Fibroblast of skin of abdomen (primary cell): ENCODE measurements at regions not wholly inside any gene's neighbourhood (a gene's known extent, or its start where the extent isn't known, plus 50 kb on each side); places are given as distances from the start of the nearest gene placed in this dataset.
"Not testable (repeated sequence)": the region's sequence is repeated elsewhere in the genome, so short reads cannot be mapped to it uniquely, and the experiment has no call there.

Experiments
- DNase-seq: peaks from one replicate; pipeline ENCODE4 v3.0.0-alpha.2; 2013

DNA sequence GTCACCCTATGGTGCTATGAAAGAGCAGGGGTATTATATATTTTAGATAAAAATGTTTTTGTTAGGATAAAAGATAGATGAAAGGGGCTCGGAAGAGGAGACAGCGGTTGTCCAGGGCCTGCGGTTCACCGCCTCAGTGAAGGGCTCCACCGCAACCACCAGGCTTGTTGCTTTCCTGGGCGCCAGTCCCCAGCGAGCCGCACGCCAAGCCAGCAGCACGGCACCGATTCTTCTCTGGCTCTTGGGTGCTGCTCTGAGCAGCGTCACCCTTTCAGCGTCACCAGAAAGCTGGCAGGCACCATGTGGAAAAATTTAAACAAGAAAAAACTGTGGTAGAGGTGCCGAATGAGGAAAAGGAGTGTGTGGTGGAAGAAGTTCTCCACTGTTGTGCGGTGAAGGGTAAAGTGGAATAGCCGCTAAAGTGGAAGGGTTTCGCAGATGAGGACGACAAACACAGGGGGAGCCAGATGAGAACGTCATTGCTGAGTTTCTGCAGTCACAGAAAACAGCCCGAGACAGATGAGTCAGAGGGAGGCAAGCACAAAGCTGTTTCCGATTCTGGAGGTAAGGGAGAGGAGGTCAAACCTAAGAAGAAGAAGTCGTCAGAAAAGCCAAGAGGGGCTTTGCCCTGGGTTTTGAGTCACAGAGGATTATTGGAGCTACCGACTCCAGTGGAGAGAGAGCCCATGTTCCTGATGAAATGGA, 569.2 kb downstream of the ZBBX start:
- DNase-seq, result no peak

- no peak for DNase-seq
These were observed 570.6 kb downstream of the ZBBX start for GRCh38 chr3:166809520-166809919.

DNA sequence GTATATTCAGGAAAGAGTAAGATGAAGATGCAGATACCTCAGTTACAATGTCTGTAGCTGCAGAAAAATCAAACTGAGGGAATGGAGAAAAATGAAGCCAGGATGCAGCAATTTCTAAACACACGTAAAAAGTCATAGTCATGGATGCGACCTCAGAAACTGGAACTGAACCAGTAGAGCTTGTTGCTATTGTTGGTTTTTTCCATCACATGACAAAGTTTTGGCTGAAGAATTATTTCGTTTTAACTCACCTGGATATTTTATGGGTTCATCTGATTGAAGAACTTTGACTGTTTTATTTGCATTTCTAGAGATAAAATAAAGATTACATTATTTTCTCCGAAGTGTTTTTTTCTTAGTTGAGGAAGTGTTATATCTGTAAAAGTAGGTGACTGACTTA, 591.2 kb downstream of the ZBBX start:
- DNase-seq, result no peak

- DNase-seq, result no peak
These were observed 594.2 kb downstream of the ZBBX start for GRCh38 chr3:166785876-166786275.

GRCh38 chr3:166783206-166783605, 596.9 kb downstream of the ZBBX start:
- no peak for DNase-seq

- DNase-seq, result no peak
These were observed 615.3 kb downstream of the ZBBX start for GRCh38 chr3:166764698-166765318.

DNA sequence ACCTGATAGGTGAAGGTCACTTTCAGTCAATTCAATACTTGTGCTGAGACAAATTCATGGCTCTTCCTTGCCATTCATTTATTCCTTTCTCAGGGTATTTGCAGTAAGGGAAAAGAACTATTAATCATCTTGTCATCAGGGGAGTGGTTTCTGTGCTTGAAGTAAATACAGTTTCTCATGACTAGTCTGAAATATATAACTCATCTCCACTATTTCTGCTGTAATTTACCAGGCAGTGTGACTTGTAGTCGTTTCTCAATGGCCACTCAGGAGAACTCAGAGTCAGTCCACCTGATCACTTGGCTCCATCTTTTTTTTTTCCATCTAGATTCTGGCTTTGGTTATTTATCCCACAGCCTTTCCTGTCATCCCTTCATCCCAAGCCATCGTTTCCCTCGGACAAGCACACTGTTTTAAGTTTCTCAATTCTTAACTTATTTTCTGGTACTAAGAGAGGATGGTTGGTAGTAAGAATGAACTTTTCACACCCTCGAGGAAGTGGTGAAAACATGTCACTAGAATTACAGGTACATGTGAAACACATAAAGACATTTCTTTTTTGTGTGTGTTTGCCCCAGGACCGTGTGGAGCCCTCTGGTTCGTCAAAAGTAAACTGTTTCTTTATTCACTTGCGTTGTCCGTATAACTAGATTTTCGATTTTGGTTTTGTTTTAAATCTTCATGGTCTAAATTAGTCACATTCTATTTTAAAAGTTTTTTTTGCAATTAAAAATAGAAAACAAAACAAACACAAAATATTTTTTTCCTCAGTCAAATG, 620.2 kb downstream of the ZBBX start:
- DNase-seq, result no peak

GRCh38 chr3:166752214-166752613, 627.9 kb downstream of the ZBBX start:
- no peak for DNase-seq

GRCh38 chr3:166743481-166744134, 636.5 kb downstream of the ZBBX start:
- DNase-seq, result no peak

GRCh38 chr3:166734734-166735133, 645.4 kb downstream of the ZBBX start:
- DNase-seq, result no peak

DNA sequence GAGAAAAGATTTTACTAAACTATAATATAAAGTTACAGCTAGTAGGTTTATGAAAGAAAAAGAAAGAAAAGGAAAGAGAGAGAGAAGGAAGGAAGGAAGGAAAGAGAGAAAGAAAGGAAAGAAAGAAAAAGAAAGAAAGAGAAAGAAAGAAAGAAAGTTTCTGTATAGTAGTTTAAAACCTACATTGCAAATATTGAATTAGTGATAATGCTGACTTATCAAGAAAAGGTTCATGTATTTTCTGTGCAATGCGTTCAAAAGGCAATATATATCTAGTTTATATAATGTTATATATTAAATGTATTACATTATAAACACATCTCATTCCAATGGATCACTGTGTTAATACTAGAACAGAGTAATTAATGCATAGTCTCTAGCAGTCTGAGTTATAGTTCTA, 648.4 kb downstream of the ZBBX start:
- DNase-seq, result no peak

DNA sequence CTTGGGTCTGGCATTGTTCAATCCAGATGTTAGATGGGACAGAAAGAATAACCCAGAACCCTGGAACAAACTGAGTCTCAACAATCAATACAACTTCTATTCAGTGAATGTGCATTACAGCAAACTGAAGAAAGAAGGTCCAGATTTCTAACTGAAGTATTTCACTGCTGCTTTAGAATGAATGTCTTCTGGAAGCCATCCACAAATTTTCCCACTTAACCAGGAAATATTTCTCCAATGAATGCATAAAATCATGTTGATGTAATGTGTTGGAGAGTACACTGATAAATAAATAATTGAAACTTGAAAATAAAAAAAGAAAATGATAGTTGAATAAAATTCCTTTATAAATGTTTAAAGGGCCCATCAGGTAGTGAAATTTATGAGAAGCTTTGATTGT, 658.6 kb downstream of the ZBBX start:
- DNase-seq, result no peak

- DNase-seq, result no peak
These were observed 665.9 kb downstream of the ZBBX start for GRCh38 chr3:166714206-166714605.

DNA sequence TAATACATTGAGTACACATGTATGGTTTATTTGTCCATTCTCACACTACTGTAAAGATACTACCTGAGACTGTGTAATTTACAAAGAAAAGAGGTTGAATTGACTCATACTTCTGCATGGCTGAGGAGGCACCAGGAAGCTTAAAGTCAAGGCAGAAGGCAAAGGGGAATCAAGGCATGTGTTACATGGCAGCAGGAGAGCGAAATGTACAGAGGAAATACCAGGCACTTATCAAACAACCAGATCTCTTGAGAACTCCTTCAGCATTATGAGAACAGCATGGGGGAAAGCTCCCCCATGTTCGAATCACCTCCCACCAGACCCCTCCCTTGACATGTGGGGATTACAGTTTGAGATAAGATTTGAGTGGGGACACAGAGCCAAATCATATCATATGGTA, 666.3 kb downstream of the ZBBX start:
- no peak for DNase-seq

- no peak for DNase-seq
These were observed 674.0 kb downstream of the ZBBX start for GRCh38 chr3:166706094-166706493.

DNA sequence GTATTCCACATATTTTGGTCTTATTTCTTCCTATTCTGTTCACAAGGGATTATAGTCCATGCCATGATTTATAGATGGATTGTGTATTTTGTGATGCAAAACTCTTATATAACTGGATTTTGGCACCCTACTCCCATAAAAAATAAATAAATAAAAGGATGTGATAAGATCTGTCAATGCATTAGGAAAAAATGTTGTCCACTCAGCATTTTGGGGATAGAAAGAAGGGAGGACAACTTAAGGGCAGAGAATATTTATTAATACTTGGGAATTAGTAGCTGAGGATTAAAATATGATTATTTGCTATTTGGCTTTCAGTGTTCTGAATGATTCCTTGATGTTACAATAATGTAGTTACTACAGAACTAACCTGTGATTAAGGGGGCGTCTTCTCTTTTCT, 682.6 kb downstream of the ZBBX start:
- no peak for DNase-seq

GRCh38 chr3:166696103-166696502, 684.0 kb downstream of the ZBBX start:
- DNase-seq, result no peak

GRCh38 chr3:166688665-166689064, 691.4 kb downstream of the ZBBX start:
- no peak for DNase-seq

DNA sequence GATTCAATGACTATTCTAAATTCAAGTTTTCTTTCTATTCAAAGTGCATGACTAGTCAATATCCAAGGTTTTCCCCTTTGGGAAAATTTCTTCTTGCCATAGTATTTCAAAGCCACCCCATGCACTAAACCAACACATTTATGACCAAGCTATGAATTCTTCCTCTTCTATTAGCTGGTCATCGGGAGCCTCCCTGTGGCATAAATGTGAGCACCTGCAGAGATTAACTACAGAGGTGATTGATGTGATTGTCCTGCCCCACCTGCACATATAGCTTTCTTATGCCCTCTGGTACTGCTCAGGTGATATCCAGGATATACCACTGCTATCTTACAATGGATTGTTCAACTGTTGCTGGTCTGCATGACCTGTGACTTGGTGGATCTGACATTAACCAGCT, 694.9 kb downstream of the ZBBX start:
- no peak for DNase-seq

DNA sequence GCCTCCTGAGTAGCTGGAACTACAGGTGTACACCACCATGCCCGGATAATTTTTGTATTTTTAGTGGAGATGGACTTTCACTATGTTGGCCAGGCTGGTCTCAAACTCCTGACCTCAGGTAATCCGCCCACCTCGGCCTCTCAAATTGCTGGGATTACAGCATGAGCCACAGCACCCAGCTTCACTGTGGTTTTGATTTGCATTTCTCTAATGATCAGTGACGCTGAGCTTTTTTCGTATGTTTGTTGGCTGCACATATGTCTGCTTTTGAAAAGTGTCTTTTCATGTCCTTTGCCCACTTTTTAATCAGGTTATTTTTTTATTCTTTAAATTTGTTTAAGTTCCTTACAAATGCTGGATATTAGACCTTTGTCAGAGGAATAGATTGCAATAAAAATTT, 696.0 kb downstream of the ZBBX start:
- not testable (repeated sequence) for DNase-seq

DNA sequence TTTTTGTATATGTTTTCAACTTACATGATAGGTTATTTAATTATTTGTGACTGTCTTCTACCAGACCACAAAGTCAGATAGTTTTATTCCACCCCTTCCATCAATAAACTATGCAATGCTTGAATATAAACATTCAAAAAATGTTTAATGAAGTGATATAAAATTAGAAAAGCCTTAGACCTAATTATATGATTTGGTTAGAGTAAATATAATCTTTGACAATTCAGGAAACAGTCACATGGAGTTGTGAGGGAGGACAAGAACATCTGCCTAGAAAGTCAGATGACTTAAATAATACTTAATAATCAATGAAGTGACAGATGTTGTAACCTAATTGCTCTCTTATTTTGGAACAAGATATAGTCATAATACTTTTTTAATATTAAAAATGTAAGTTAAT, 710.3 kb downstream of the ZBBX start:
- DNase-seq, result no peak

DNA sequence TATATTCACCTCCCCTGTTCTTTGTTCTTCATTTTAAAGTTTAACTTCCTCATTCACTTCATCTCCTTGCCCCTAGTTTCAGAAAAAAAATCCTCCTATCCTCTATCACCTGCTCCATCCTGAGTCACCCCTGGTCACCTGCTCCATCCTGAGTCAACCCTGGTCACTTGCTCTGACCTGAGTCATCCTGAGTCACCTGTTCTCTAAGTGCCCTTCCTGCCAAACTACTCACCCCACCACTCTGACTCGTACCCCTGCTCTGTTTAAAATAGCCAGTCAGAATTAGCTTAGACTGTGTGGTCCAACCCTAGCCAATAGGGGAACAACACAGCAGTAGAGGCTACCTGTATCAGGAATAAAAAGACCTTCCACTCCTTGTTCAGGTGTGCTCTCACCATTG, 716.9 kb downstream of the ZBBX start:
- no peak for DNase-seq

DNA sequence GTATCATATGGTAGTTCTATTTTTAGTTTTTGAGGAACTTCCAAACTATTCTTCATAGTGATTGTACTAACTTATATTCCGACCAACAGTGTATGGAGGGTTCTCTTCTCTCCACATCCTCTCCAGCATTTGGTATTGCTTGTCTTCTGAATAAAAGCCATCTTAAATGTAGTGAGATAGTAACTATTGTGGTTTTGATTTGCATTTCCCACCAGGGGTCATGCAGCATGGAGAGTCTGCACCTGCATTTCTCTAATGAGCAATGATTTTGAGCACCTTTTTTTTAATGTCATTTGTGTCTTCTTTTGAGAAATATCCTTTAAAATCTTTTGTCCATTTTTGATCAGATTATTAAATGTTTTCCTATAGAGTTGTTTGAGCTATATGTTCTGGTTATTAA, 718.5 kb downstream of the ZBBX start:
- DNase-seq, result no peak
